HUES6 (cell line): ENCODE measurements at regions not wholly inside any gene's neighbourhood (a gene's known extent, or its start where the extent isn't known, plus 50 kb on each side); places are given as distances from the start of the nearest gene placed in this dataset.

ENCODE experiments used
- H3K27ac ChIP-seq: 2 replicates; pipeline ENCODE4 v1.7.0; 2013; ENCODE audit warnings: low read depth, mild to moderate bottlenecking, low read length, inconsistent platforms
- H3K27me3 ChIP-seq: 2 replicates; pipeline ENCODE4 v1.6.1; 2013; ENCODE audit warnings: low read length; ENCODE audit not compliant: control insufficient read depth, insufficient read depth
- H3K36me3 ChIP-seq: 2 replicates; pipeline ENCODE4 v1.6.1; 2013; ENCODE audit warnings: low read length; ENCODE audit not compliant: control insufficient read depth, insufficient read depth
- H3K4me1 ChIP-seq: 2 replicates; pipeline ENCODE4 v1.6.1; 2013; ENCODE audit warnings: low read length; ENCODE audit not compliant: control insufficient read depth, insufficient read depth
- H3K4me3 ChIP-seq: 2 replicates; pipeline ENCODE4 v1.5.1; 2013; ENCODE audit warnings: low read depth, low read length
- H3K9ac ChIP-seq: one replicate; pipeline ENCODE4 v1.6.1; 2013; ENCODE audit warnings: mild to moderate bottlenecking, low read length
- H3K9me3 ChIP-seq: 2 replicates; pipeline ENCODE4 v1.6.1; 2013; ENCODE audit warnings: low read depth, low read length; ENCODE audit not compliant: control insufficient read depth, insufficient read depth

DNA sequence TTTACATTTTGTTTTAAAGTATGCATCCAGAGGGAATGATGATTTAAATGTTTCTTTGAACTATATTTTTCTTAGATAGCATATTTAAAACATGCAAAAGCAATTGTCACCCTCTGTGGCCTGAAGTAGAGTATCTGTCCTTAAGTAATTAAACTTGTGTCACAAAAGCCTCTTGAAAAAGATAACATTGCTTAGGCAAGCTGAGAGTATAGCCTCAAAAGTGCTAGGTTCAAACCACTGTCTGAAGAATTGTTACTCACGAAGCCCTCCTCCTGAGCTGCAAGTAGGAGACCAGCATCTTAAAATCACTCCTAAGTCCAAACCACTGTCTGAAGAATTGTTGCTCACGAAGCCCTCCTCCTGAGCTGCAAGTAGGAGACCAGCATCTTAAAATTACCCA, 378.0 kb upstream of the PRR16 start:
- H3K27ac ChIP-seq = no peak overlapping the region
- H3K4me3 ChIP-seq = no peak overlapping the region
- H3K9me3 ChIP-seq = no peaks in the 10 kb centered on the region
- H3K27me3 ChIP-seq = no peaks in the 10 kb centered on the region
- H3K4me1 ChIP-seq = no peaks in the 10 kb centered on the region
- H3K36me3 ChIP-seq = no peaks in the 10 kb centered on the region
- H3K9ac ChIP-seq = no peak overlapping the region

DNA sequence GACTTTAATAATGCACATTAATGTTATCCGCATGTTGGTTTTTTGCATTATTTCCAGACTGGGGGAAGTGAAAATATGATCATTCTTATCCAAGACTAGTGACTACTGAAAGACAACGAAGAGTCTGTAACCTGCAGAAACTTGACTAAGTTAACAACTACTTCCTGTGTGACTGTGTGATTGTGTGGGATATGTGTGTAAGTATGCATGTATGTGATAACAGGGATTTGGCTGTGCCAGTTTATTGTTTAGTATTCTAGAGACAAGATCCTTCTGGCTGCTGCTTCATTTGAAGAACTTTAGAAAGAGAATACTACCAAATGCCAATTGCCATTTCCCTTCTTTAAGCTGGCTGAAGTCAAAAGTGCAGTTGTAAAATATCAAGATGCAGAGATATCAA, 375.7 kb upstream of the PRR16 start:
- no peak overlapping the region for H3K27ac ChIP-seq
- H3K27me3 ChIP-seq = no peaks in the 10 kb centered on the region
- no peaks in the 10 kb centered on the region for H3K4me1 ChIP-seq
- H3K9me3 ChIP-seq = no peaks in the 10 kb centered on the region
- no peaks in the 10 kb centered on the region for H3K36me3 ChIP-seq
- no peak overlapping the region for H3K4me3 ChIP-seq
- no peak overlapping the region for H3K9ac ChIP-seq

DNA sequence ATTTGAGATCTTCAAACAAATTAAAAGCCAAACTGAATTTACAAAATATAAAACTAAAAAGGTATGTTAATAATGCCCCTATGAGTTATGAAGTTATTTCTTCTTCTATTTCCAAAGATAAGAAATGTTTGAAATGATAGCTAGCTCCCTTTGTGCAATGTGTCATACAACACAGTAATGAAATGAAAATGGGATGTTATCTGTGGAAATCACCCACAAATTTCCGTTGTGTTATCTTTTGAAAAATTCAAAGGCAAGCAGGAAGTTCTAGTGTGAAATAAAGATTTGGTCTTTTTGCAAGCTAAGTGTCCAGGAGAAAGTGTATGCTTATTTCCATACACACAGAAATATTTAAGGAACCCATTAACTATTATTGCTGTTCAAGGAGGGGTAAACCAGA, 375.3 kb upstream of the PRR16 start:
- Histone ChIP-seq H3K27ac (no peak overlapping the region), H3K4me3 (no peak overlapping the region), H3K9me3 (no peaks in the 10 kb centered on the region), H3K4me1 (no peaks in the 10 kb centered on the region), H3K27me3 (no peaks in the 10 kb centered on the region), H3K36me3 (no peaks in the 10 kb centered on the region), H3K9ac (no peak overlapping the region)

DNA sequence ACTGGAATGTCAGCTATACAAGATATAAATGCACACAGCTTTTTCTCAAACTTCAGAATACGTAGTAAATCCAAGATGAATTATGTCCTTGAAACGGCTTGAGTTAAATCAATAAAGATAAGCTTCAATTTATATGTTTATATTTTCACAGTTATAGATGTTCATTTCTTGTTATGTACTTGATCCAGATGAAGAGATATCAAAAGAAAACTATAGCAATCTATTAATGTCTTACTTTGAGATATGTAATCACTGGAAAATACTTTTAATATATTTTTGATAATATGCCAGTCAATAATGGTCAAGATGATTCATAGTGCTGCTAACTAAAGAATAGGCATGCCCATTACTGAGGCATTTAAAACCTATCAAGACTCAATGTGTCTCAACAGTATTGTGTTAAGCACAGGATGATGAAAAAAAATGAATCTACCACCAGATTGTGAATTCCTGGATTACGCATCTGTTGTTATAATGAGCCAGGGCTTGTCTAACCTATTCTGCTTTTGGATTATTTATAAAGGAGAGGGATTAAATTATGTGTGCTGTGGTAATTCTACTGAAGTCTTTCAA, 372.6 kb upstream of the PRR16 start:
- Histone ChIP-seq H3K27me3 (no peaks in the 10 kb centered on the region), H3K4me3 (no peak overlapping the region), H3K9ac (no peak overlapping the region), H3K4me1 (no peaks in the 10 kb centered on the region), H3K9me3 (no peaks in the 10 kb centered on the region), H3K27ac (no peak overlapping the region), H3K36me3 (no peaks in the 10 kb centered on the region)

DNA sequence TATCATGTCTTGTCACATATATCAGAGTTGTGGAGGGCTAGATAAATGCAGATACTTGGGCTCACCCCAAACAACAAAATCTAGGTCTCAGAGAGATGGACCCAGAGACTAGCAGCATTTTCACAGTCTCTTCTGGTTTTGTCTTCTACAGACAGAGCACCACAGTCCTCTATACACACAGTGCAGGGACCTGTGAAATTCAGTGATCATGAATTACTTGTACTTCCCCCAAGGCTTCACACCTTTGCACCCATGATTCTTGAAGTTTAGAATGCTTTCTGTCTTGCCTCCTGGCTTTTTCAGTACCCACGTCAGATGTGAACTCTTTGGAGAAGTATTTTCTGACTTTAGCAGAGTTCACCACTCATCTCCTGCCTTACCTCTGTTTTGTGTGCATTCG, 371.5 kb upstream of the PRR16 start:
- Histone ChIP-seq H3K27ac (no peak overlapping the region), H3K9ac (no peak overlapping the region), H3K9me3 (no peaks in the 10 kb centered on the region), H3K27me3 (no peaks in the 10 kb centered on the region), H3K4me3 (no peak overlapping the region), H3K36me3 (no peaks in the 10 kb centered on the region), H3K4me1 (no peaks in the 10 kb centered on the region)

DNA sequence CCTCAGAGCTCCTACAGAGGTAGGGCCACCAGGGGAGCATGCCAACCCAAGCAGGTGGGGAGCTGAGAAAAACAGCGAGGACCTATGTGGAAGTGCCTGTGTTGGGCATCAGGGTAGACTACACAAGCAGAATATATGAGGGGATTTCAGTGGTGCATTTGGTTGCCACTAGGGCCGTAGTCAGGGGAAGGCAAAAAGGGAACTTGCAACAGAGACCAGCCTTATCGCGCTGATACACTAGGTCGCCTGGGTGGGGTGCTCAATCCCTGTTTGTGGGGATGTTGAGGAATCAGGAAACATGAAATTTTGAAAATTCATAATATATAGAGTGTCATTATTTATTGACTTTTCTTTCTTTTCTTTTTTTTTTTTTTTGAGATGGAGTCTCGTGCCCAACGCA, 370.9 kb upstream of the PRR16 start:
- no peaks in the 10 kb centered on the region for H3K9me3 ChIP-seq
- H3K4me1 ChIP-seq = no peaks in the 10 kb centered on the region
- H3K27me3 ChIP-seq = no peaks in the 10 kb centered on the region
- no peak overlapping the region for H3K4me3 ChIP-seq
- no peak overlapping the region for H3K27ac ChIP-seq
- no peaks in the 10 kb centered on the region for H3K36me3 ChIP-seq
- no peak overlapping the region for H3K9ac ChIP-seq

DNA sequence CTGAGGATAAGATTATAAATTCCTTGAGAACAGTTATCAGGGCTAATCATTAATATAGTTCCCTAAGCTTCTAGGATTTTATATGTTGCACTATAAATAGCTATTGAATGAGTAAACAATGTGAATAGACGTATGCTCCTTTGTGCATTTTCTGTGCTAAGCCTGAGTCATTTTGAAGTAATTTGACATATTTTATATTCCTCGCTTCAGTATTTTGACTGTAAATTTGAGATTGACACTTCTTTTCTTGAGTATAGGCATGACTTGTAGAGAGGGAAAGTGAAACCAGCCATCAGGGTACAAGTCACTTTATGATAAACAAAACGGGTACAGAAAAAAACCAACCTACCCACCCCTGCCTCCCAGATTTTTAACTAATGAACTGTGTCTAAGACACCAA, 367.7 kb upstream of the PRR16 start:
- no peak overlapping the region for H3K4me3 ChIP-seq
- H3K27ac ChIP-seq = no peak overlapping the region
- no peak overlapping the region for H3K9ac ChIP-seq
- no peaks in the 10 kb centered on the region for H3K9me3 ChIP-seq
- H3K36me3 ChIP-seq = no peaks in the 10 kb centered on the region
- no peaks in the 10 kb centered on the region for H3K4me1 ChIP-seq
- no peaks in the 10 kb centered on the region for H3K27me3 ChIP-seq

DNA sequence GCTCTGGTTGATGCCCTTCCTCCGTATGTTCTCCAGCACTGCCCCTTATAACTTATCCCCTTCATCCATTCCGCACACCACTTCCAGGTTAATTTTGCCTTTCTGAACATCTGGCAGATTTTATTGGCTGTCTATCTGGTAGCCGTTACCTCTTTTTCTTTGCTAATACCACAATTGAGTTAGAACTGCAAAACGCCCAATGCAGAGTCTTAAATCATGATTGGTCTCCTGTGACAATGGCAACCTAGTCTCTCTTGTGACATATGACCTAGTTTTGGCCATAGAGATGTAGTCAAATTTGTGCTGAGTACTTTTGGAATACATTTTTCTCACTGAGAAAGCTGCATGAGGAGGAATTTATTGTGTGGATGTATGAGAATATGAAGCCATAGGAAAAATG, 365.7 kb upstream of the PRR16 start:
- H3K27me3 ChIP-seq = no peaks in the 10 kb centered on the region
- no peak overlapping the region for H3K27ac ChIP-seq
- no peaks in the 10 kb centered on the region for H3K36me3 ChIP-seq
- H3K4me1 ChIP-seq = no peaks in the 10 kb centered on the region
- no peak overlapping the region for H3K4me3 ChIP-seq
- no peak overlapping the region for H3K9ac ChIP-seq
- H3K9me3 ChIP-seq = no peaks in the 10 kb centered on the region

DNA sequence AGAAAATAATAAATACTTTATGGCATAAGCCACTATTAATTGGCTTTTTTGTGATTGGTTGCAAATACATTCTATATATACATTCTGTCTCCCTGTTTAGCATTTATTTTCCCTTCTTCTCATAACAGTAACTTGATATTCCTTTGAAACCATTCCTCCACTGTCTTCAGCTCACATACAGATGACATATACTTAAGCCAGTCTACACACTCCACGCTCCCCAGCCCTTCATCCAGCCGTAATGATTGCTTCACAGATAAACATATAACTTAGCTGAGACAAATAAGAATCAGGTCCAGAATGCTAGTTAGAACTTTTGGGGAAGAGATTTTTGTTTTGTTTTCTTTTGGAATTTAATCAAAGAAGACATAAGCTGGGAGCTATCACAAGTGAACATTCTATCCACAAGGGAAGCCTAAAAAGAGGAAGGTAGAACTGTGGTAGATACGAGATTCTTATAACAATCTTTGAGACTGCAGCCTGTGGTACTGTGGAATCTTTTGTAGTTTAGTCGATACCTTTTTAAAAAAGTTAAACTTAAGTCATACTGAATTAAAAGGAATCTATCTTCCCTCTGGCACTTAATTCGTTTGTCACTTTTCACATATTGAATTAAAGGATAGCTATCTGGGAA, 365.1 kb upstream of the PRR16 start:
- H3K36me3 ChIP-seq = no peaks in the 10 kb centered on the region
- H3K27ac ChIP-seq = no peak overlapping the region
- no peaks in the 10 kb centered on the region for H3K9me3 ChIP-seq
- no peaks in the 10 kb centered on the region for H3K4me1 ChIP-seq
- H3K27me3 ChIP-seq = no peaks in the 10 kb centered on the region
- H3K9ac ChIP-seq = no peak overlapping the region
- no peak overlapping the region for H3K4me3 ChIP-seq

DNA sequence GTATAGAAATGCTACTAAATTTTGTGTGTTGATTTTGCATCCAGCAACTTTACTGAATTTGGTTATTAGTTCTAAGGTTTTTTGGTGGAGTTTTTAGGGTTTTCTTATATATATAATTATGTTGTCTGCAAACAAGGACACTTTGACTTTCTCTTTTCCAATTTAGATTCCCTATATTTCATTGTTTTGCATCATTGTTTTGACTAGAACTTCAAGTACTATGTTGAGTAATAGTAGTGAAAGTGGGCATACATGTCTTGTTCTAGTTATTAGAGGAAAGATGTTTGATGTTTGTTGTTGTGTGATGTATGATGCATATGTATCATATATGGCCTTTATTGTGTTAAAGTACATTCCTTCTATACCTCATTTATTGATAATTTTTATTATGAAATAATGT, 362.3 kb upstream of the PRR16 start:
- H3K9ac ChIP-seq = no peak overlapping the region
- no peak overlapping the region for H3K27ac ChIP-seq

DNA sequence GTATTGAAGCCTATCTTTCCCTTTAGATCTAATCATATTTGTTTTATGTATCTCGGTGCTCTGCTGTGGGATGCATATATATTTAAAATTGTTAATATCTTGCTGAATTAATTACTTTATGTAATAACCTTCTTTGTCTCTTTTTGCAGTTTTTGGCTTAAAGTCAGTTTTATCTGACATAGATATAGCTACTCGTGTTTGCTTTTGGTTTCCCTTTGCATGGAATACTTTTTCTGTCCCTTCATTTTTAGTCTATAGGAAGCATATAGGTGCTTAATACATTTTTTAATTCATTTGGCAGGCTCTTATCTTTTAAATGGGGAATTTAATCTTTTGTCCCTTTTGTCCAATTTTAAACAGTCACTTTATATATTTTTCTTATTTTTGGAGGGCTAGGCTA, 360.6 kb upstream of the PRR16 start:
- Histone ChIP-seq H3K27me3 (no peaks in the 10 kb centered on the region), H3K9ac (no peak overlapping the region), H3K36me3 (no peaks in the 10 kb centered on the region), H3K4me3 (no peak overlapping the region), H3K9me3 (no peaks in the 10 kb centered on the region), H3K27ac (no peak overlapping the region), H3K4me1 (no peaks in the 10 kb centered on the region)

More for the DNA sequence above, 362.3 kb upstream of the PRR16 start:
- Histone ChIP-seq H3K4me3 (no peak overlapping the region), H3K27me3 (no peaks in the 10 kb centered on the region), H3K9me3 (no peaks in the 10 kb centered on the region), H3K36me3 (no peaks in the 10 kb centered on the region), H3K4me1 (no peaks in the 10 kb centered on the region)
